SW480 (cell line): ENCODE measurements at regions not wholly inside any gene's neighbourhood (a gene's known extent, or its start where the extent isn't known, plus 50 kb on each side); places are given as distances from the start of the nearest gene placed in this dataset.
A peak's percentile ranks its signal among the peaks of the same experiment; 100 is the strongest.

Source experiments
- DNase-seq: peaks from one replicate; pipeline ENCODE4 v3.0.0-alpha.2; 2016; ENCODE audit warnings: low spot score

DNA sequence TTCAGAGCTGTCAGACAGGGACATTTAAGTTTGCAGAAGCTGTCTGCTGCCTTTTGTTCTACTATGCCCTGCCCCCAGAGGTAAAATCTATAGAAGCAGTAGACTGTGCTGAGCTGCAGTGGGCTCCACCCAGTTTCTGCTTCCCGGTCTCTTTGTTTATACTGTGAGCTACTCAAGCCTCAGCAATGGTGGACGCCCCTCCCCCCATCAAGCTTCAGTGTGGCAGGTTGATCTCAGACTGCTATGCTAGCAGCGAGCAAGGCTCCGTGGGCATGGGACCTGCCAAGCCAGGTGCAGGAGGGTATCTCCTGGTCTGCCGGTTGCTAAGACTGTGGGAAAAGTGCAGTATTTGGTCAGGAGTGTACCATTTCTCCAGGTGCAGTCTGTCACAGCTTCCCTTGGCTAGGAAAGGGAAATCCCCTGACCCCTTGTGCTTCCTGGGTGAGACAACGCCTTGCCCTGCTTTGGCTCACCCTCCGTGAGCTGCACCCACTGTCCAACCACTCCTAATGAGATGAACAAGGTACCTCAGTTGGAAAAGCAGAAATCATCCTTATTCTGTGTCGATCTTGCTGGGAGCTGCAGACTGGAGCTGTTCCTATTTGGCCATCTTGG, 692.2 kb downstream of the UTRN start:
- DNase-seq: peak; percentile 11

DNA sequence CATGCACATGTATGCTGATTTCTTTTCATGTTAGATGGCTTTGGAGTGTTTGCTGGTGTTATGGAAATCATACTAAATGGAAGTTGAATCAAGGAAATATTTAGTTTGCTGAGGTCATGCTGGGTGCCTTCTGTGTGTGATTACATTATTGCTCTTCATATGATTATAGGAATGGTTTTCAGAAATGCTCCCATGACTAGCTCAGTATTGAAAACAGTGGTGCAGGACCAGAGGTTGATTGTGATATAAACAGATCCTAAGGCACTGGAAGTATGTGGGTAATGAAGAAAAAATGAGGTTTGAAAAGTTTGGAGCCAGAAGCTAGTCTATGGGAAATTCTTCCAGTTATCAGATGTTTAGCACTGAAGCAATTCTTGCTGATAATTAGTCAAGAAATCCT, 693.1 kb downstream of the UTRN start:
- DNase-seq: no peak

GRCh38 chr6:144986271-144986670, 701.1 kb downstream of the UTRN start:
- DNase-seq: no peak

GRCh38 chr6:144989319-144990107, 704.4 kb downstream of the UTRN start:
- DNase-seq: no peak

DNA sequence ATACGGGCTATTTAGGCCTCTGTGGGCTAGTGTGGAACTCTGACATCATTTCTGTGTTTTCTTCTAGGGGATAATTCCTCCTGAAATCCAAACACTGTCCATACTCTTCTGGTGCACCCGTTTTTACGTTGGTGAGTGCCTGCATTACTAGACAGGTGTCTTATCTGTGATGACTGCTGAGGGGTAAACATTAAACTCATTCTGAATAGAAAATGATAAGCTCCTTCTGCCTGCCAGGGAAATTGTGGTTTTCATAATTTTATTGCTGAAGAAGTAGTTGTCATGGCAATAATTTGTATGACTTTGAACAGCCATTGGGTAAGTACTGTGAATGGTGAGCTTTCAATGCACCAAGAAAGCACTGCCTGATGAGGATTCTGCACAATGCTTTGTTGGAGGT, 705.6 kb downstream of the UTRN start:
- DNase-seq: no peak

- no peak for DNase-seq
Measured at GRCh38 chr6:144993870-144994269, 708.7 kb downstream of the UTRN start.

DNA sequence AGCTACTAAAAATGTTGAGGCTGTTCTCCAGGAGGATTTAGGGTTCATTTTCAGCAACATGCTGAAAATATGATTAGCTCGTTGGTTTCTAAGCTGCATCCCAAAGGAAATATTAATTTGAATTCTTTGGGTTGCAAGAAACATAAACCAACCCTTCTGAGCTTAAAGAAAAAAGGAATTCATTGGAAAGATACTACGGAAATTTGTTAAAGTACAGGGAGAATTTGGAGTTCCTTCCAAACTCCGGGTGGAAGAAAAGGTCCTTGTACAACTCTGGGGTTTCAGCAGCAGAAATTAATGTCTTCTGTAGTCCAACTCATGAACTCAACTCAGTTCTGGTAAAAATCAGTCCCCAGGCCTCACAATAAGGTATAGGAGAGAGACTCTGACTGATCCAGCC, 712.9 kb downstream of the UTRN start:
- DNase-seq: no peak

DNA sequence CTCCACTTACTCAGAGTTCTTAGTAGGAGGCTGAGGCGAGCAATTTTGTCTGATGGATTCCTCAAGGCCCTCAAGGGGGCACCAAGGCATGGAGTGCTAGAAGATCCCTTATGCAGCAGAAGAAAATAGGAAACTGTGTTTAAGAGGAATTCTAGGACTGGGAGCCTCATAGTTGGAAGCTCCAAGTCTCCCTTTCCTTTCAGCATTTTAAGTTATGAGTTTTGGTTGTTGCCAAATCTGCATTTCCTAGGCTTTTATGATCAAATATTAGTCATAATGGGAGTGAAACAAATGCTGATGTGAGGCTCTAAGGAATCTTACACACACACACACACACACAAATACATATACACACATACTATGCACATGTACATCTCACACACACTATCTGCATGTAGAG, 714.0 kb downstream of the UTRN start:
- no peak for DNase-seq

GRCh38 chr6:145003145-145003544, 718.0 kb downstream of the UTRN start:
- DNase-seq: no peak

GRCh38 chr6:145006914-145007313, 721.8 kb downstream of the UTRN start:
- DNase-seq: no peak

DNA sequence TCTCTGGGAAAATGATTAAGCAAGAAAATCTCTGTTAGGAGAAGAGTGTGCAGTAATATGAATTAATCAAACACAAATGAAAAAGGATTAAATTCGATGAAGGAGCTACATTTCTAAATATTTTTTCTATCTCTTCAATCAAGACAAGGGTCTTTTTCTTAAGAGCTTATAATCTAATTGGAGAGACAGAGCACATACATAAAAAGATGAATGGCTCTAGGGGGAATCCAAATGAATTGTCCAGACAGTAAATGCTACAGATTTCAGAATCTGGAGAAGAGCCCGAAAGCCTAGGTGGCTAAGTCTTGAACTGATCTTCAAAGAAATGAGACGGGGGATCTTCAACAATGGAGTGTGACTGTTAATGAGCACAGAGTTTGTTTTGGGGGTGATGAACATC, 723.6 kb downstream of the UTRN start:
- no peak for DNase-seq

DNA sequence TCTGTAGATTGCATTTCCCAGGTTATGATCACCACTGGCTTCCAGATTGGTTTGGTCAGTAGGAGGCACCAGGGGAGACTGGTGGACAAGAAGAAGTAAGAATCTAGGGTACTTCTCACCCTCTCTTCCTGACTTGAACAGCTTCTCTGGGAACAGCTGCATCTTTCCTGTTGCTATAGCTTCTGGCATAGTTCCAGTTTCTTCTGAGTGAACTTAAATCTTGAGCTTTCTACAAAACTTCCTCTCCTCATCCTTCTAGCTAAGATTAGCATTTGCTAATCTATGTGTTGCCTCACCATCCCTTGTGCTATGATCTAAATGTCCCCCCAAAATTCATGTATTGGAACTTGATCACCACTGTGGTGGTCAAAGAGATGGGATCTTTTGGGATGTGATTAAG, 724.6 kb downstream of the UTRN start:
- no peak for DNase-seq

DNA sequence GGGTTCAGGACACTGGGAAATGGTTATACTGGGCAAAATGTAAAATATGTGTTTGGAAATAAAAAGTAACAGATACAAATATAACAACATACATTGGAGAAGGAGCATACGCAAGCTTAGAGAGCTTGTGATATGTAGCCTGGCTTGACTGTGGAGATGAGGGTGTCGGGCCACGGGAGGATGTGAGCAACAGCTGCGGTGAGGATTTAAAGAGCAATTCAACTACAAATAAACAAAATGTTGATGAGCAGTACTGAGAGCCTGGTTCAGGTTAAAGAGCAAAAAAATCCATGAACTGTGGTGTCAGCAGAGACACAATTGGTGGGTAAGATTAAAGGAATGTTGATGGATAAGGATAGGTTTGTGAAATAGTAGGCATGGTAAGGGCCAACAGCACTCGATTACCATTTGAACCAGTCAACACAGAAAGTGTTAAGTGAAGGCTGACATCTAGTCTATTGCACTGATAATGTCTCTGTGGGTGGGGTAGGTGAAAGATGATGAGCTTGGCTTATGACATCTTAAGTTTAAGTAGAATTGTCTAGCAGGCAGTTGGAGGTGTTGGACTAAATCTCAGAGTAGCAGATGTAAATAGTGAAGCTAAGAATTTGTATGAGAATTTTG, 723.2 kb downstream of the EPM2A start:
- no peak for DNase-seq

GRCh38 chr6:145015739-145016558, 719.4 kb downstream of the EPM2A start:
- peak; percentile 14 for DNase-seq

GRCh38 chr6:145017051-145017450, 718.3 kb downstream of the EPM2A start:
- DNase-seq: no peak

DNA sequence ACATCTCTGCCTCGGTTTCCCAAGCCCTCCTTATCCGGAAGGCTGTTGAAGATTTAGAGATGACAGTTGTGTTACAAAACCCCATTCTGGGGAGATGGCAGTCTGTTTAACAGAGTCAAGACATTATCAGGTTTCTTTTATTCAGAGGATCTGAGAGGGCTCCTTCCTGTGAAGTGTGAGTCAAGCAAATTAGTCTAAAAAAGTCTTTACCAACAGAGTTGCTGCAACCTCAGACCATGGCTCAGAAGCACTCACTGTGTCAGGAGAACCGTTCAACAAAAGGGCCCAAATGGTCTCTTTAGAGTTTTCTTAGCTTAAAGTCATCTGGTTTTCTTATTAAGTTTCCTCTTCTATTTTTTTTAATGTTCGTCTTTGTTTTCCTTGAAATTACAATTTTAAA, 717.8 kb downstream of the EPM2A start:
- no peak for DNase-seq

DNA sequence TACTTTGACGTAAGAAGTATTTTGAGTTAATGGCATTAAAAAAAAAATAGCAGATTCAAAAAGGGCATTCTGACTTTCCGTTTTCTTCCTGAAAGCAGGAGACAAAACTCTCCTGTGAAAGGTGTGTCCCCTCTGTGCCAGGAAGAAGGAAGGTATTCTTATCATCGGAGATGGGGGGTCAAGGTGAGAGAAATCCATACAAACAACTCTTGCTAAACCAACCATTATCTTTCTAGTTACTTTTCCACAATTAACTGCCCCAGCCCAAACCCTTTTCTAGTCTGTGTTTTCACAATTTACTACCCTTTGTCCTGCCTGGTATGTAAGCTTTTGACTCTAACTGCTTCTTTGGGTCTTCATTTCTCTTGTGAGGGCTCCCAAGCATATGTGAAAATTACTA, 717.3 kb downstream of the EPM2A start:
- no peak for DNase-seq

GRCh38 chr6:145020114-145020513, 715.2 kb downstream of the EPM2A start:
- DNase-seq: no peak

DNA sequence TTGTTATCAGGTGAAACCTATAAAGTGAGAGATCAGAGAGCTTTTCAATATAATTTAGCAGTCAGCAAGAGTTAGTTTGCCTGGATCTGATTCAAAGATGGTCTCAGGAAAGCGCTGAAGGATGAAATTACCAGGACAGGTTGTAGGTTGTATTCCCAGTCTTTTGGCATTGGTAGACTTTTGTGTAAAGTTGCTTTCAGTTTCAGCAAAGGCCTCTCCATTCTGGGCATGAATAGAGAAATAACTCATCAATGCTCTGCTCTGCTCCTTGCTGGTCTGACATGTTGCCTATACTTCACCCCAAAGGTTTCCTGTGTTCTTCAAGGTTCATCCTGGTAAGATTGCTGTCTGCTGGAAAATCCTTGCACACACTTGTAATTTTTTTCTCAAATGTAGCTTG, 714.8 kb downstream of the EPM2A start:
- no peak for DNase-seq

GRCh38 chr6:145022199-145022796, 713.0 kb downstream of the EPM2A start:
- DNase-seq: no peak

GRCh38 chr6:145023116-145023726, 712.1 kb downstream of the EPM2A start:
- no peak for DNase-seq

- no peak for DNase-seq
Measured at GRCh38 chr6:145025488-145025887, 709.8 kb downstream of the EPM2A start.
